ENCODE measurements at regions not wholly inside any gene's neighbourhood (a gene's known extent, or its start where the extent isn't known, plus 50 kb on each side); places are given as distances from the start of the nearest gene placed in this dataset.

- TF ChIP-seq CTCF (IDR thresholded peaks at IDR 0.05; ENCODE audit: low read depth, low read length): no peak
- no peak for DNase-seq (ENCODE audit: extremely low read depth, low read depth)
Measured at GRCh38 chr5:115459855-115460341, 84.7 kb downstream of the FEM1C start.

DNA sequence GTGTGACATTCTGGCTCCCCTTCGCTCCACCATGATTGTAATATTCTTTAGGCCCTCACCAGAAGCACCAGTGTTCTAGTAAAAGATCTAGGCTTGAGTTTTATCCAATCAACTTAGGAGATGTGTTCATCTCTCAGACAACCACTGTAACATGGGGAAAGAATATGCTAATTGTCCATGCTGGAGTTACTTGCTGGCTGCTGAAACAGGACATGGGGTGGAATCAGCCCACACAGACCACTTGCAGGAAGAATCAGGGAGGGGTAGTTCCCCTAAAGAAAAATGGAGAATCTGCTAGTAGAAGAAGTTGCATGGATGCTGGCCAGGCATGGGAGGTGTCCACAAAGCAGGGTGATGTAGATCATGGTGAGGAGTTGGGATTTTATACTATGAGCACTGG lies 86.2 kb downstream of the FEM1C start:
- DNase-seq (ENCODE audit: extremely low read depth, low read depth): no peak
- no peak for TF ChIP-seq CTCF (IDR thresholded peaks at IDR 0.05; ENCODE audit: low read depth, low read length)

DNA sequence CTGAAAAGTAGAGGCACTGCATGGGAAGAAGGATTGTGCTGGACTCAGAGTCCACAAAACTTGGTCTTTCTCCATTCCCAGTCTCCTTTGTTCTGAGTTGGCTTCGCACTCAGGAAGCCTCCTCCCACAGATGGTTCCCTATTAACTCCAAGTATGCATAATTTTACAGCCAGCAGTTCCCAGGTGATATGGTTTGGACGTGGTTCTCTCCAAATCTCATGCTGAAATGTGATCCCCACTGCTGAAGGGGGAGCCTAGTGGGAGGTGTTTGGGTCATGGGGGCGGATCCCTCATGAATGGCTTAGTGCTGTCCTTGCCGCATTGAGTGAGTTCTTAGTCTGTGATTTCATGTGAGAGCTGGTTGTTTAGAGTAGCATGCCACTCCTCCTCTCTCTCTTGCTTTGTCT lies 86.6 kb downstream of the FEM1C start:
- DNase-seq (ENCODE audit: extremely low read depth, low read depth): no peak

GRCh38 chr5:115457571-115457970 lies 87.0 kb downstream of the FEM1C start:
- no peak for TF ChIP-seq CTCF (IDR thresholded peaks at IDR 0.05; ENCODE audit: low read depth, low read length)
- no peak for DNase-seq (ENCODE audit: extremely low read depth, low read depth)

More for the DNA sequence above, 86.6 kb downstream of the FEM1C start:
- TF ChIP-seq CTCF (IDR thresholded peaks at IDR 0.05; ENCODE audit: low read depth, low read length): no peak

- no peak for DNase-seq (ENCODE audit: extremely low read depth, low read depth)
- TF ChIP-seq CTCF (IDR thresholded peaks at IDR 0.05; ENCODE audit: low read depth, low read length): no peak
Measured at GRCh38 chr5:115456539-115457040, 88.0 kb downstream of the FEM1C start.

DNA sequence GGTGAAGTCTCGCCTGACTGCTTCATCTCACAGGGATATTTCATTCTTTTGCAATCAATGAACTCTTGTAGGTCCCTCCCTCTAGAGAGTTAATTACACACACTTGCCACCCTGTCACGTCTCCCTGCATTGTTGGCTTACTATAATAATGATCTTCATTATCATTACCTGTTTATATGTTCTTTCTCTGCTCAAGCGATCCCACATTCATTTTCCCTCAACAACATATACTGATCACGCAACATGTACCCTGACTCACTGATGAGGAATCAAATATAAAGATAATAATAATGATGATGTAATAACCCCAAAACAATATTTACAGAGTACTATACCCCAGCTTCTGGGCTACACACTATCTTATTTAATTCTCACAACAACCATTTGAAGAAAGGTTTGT lies 88.5 kb downstream of the FEM1C start:
- no peak for TF ChIP-seq CTCF (IDR thresholded peaks at IDR 0.05; ENCODE audit: low read depth, low read length)

DNA sequence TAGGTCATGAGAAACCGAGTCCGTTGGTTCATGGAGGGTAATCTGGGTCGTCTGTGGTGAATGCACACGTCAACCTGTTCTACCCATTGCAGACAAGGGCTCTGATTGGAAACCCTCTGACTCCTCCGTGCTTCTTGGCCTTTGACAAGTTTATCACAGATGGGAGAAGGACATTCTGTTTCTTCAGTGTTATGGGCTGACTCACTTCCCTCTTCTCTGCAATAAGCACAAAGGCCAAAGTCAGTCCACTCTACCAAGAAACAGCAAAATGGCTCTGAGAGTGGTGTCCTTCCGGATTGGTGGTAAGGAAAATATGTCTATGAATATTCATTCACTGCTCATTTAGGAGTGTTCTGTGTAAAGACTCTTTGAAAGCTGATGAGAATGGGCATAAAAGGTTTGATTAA lies 89.3 kb downstream of the FEM1C start:
- no peak for DNase-seq (ENCODE audit: extremely low read depth, low read depth)
- TF ChIP-seq CTCF (IDR thresholded peaks at IDR 0.05; ENCODE audit: low read depth, low read length): no peak

More for the DNA sequence above, 88.5 kb downstream of the FEM1C start:
- no peak for DNase-seq (ENCODE audit: extremely low read depth, low read depth)

Measured in AG09319 (cell line).